HEK293 (cell line): ENCODE measurements at regions not wholly inside any gene's neighbourhood (a gene's known extent, or its start where the extent isn't known, plus 50 kb on each side); places are given as distances from the start of the nearest gene placed in this dataset.

Experiments used
- CTCF ChIA-PET: fragments of 350-600 bp; formaldehyde crosslinking; extraction: SDS; loops from one replicate; lab custom pipeline; 2021; ENCODE audit warnings: antibody characterized with exemption; lab: Yijun Ruan, JAX
- POLR2A ChIA-PET: fragments of 300-600 bp; formaldehyde crosslinking; extraction: SDS; loops from one replicate; lab custom pipeline; 2020; ENCODE audit warnings: antibody characterized with exemption, inconsistent platforms; lab: Yijun Ruan, JAX
- H3K27ac ChIP-seq: fragments of 200-500 bp; sonication (Bioruptor generic); 2 replicates; pipeline ENCODE4 v1.5.1; 2014; ENCODE audit warnings: low read depth, low read length, control low read depth, inconsistent platforms; ENCODE audit errors: extremely low read depth
- H3K36me3 ChIP-seq, 2 experiments: fragments of 200-500 bp in 1 of 2; sonication (Bioruptor generic) in 1 of 2; 1 replicate in 1 of 2; 2 replicates in 1 of 2; pipeline ENCODE4 v1.5.1; 2014 to 2017; ENCODE audit warnings: inconsistent platforms in 2 of 2, low read length in 2 of 2; ENCODE audit not compliant: control insufficient read depth in 2 of 2, insufficient read depth in 1 of 2
- H3K4me1 ChIP-seq: fragments of 200-500 bp; sonication (Bioruptor generic); 2 replicates; pipeline ENCODE4 v1.5.1; 2014; ENCODE audit warnings: mild to moderate bottlenecking, low read length, inconsistent platforms; ENCODE audit not compliant: control insufficient read depth, insufficient read depth
- H3K4me3 ChIP-seq: 2 replicates; pipeline ENCODE4 v1.5.1; 2011; ENCODE audit warnings: low read depth, mild to moderate bottlenecking, control low read depth, low read length, moderate library complexity
- H3K9me3 ChIP-seq: fragments of 200-500 bp; sonication (Bioruptor generic); 2 replicates; pipeline ENCODE4 v1.5.1; 2014; ENCODE audit warnings: low read depth, low read length, inconsistent platforms; ENCODE audit not compliant: control insufficient read depth, insufficient read depth
- KLF1 ChIP-seq: fragments of 450-650 bp; formaldehyde crosslinking; IDR thresholded peaks from 2 replicates; pipeline ENCODE4 v1.5.1; 2016; ENCODE audit warnings: missing biosample characterization, missing genetic modification characterization
- SCRT1 ChIP-seq: fragments of 450-650 bp; formaldehyde crosslinking; IDR thresholded peaks from 2 replicates; pipeline ENCODE4 v1.5.1; 2016; ENCODE audit warnings: missing biosample characterization, missing genetic modification characterization, borderline replicate concordance
- SP2 ChIP-seq: fragments of 450-650 bp; formaldehyde crosslinking; IDR thresholded peaks from 2 replicates; pipeline ENCODE4 v1.5.1; 2016; ENCODE audit warnings: missing biosample characterization, missing genetic modification characterization
- ZBTB11 ChIP-seq: fragments of 450-650 bp; formaldehyde crosslinking; conservative IDR thresholded peaks from 2 replicates; pipeline ENCODE4 v1.5.1; 2016; ENCODE audit warnings: low read depth, missing biosample characterization, missing genetic modification characterization
- ZNF146 ChIP-seq: fragments of 450-650 bp; formaldehyde crosslinking; IDR thresholded peaks from 2 replicates; pipeline ENCODE4 v1.5.1; 2016; ENCODE audit warnings: missing biosample characterization, missing genetic modification characterization
- ZNF175 ChIP-seq: fragments of 450-650 bp; formaldehyde crosslinking; IDR thresholded peaks from 2 replicates; pipeline ENCODE4 v1.5.1; 2016; ENCODE audit warnings: missing biosample characterization, missing genetic modification characterization
- ZNF223 ChIP-seq: fragments of 450-650 bp; formaldehyde crosslinking; IDR thresholded peaks from 2 replicates; pipeline ENCODE4 v1.5.1; 2016; ENCODE audit warnings: missing biosample characterization, missing genetic modification characterization
- ZNF266 ChIP-seq: fragments of 450-650 bp; formaldehyde crosslinking; IDR thresholded peaks from 2 replicates; pipeline ENCODE4 v1.5.1; 2016; ENCODE audit warnings: missing biosample characterization, missing genetic modification characterization, low read depth
- ZNF350 ChIP-seq: fragments of 450-650 bp; formaldehyde crosslinking; IDR thresholded peaks from 2 replicates; pipeline ENCODE4 v1.5.0; 2017; ENCODE audit warnings: missing biosample characterization, mild to moderate bottlenecking, missing genetic modification characterization
- ZNF362 ChIP-seq: fragments of 450-650 bp; formaldehyde crosslinking; IDR thresholded peaks from 2 replicates; pipeline ENCODE4 v1.5.1; 2016; ENCODE audit warnings: missing biosample characterization, missing genetic modification characterization
- ZNF37A ChIP-seq: fragments of 450-650 bp; IDR thresholded peaks from 2 replicates; pipeline ENCODE4 v1.5.1; 2018; ENCODE audit warnings: missing biosample characterization, missing genetic modification characterization
- ZNF394 ChIP-seq: fragments of 450-650 bp; formaldehyde crosslinking; IDR thresholded peaks from 2 replicates; pipeline ENCODE4 v1.5.1; 2016; ENCODE audit warnings: missing biosample characterization, missing genetic modification characterization, mild to moderate bottlenecking, moderate library complexity, borderline replicate concordance
- ZNF473 ChIP-seq: fragments of 450-650 bp; formaldehyde crosslinking; IDR thresholded peaks from 2 replicates; pipeline ENCODE4 v1.5.1; 2017; ENCODE audit warnings: missing biosample characterization, missing genetic modification characterization
- ZNF510 ChIP-seq: fragments of 450-650 bp; formaldehyde crosslinking; IDR thresholded peaks from 2 replicates; pipeline ENCODE4 v1.5.1; 2018; ENCODE audit warnings: mild to moderate bottlenecking, missing genetic modification characterization, missing biosample characterization; ENCODE audit not compliant: insufficient replicate concordance
- ZNF548 ChIP-seq: fragments of 450-650 bp; formaldehyde crosslinking; IDR thresholded peaks from 2 replicates; pipeline ENCODE4 v1.5.1; 2016; ENCODE audit warnings: missing biosample characterization, missing genetic modification characterization
- ZNF610 ChIP-seq: fragments of 450-650 bp; formaldehyde crosslinking; IDR thresholded peaks from 2 replicates; pipeline ENCODE4 v1.5.1; 2016; ENCODE audit warnings: missing biosample characterization, missing genetic modification characterization, borderline replicate concordance
- ZNF664 ChIP-seq: fragments of 450-650 bp; formaldehyde crosslinking; IDR thresholded peaks from 2 replicates; pipeline ENCODE4 v1.5.1; 2016; ENCODE audit warnings: missing biosample characterization, missing genetic modification characterization
- ZNF76 ChIP-seq: fragments of 450-650 bp; formaldehyde crosslinking; IDR thresholded peaks from 2 replicates; pipeline ENCODE4; 2016; ENCODE audit warnings: low read depth, missing biosample characterization, missing genetic modification characterization, borderline replicate concordance
- ZNF791 ChIP-seq: fragments of 450-650 bp; formaldehyde crosslinking; IDR thresholded peaks from 2 replicates; pipeline ENCODE4 v1.5.1; 2016; ENCODE audit warnings: missing biosample characterization, missing genetic modification characterization
- TF ChIP-seq, protein P1 (sequence below): fragments of 450-650 bp; formaldehyde crosslinking; IDR thresholded peaks from 2 replicates; pipeline ENCODE4 v1.5.1; 2016; ENCODE audit warnings: missing biosample characterization, missing genetic modification characterization
- TF ChIP-seq, protein P2 (sequence below): fragments of 450-650 bp; formaldehyde crosslinking; IDR thresholded peaks from 2 replicates; pipeline ENCODE4 v1.5.1; 2016; ENCODE audit warnings: missing biosample characterization, missing genetic modification characterization
- TF ChIP-seq, protein P3 (sequence below): fragments of 450-650 bp; formaldehyde crosslinking; IDR thresholded peaks from 2 replicates; pipeline ENCODE4 v1.5.1; 2016; ENCODE audit warnings: missing biosample characterization, missing genetic modification characterization, borderline replicate concordance

DNA sequence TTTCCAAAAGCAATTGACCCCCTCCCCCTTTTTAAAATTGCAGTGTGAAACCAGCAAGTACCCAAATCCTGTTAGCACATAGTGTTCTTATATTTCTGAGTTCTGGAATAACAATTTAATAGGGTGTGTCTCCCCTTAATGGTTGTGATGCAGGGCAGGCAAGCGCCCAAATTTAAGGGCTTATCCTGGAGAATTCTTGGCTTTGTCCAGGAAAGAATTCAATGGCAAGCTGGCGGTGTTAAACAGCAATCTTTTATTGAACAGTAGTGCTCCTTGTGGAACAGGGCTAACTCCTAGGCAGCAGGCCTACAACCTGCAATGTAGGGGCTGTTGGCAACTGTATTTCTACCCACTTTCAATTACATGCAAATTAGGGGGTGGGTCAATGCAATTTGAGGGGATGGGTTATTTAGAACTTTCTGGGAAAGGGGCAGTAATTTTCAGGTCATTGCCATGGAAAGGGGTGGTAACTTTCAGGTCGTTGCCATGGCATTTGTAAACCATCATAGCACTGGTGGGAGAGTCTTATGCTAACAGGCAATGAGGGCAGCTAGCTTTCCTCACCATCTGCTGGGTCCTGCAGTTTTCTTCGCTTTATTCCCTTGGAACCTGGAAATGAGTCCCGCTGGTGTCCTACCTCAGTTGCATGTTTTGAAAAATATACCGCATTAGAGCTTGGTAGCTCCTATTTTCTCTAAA is 149.0 kb upstream of the KCTD1 start:
- ChIA-PET POLR2A (no interaction called here), CTCF (no interaction called here)
- no peak overlapping the region for H3K4me3 ChIP-seq
- H3K36me3 ChIP-seq, result no peaks in the 10 kb centered on the region
- H3K9me3 ChIP-seq, result no peaks in the 10 kb centered on the region
- H3K4me1 ChIP-seq, result no peaks in the 10 kb centered on the region
- H3K27ac ChIP-seq, result no peak overlapping the region
- TF ChIP-seq ZNF146 (tag by site-specific recombination) (no peak), ZNF266 (tag by site-specific recombination) (no peak), ZNF473 (tag by site-specific recombination) (no peak), ZNF664 (tag by site-specific recombination) (no peak), ZNF223 (tag by site-specific recombination) (no peak), SCRT1 (tag by site-specific recombination) (no peak), ZNF37A (tag by site-specific recombination) (no peak), SP2 (no peak), ZNF394 (tag by site-specific recombination) (no peak), ZNF175 (no peak), ZNF362 (no peak), ZNF610 (tag by site-specific recombination) (no peak), ZNF791 (tag by site-specific recombination) (no peak), ZNF76 (tag by site-specific recombination) (no peak), ZNF350 (tag by site-specific recombination) (no peak)
- TF ChIP-seq, protein P1, sequence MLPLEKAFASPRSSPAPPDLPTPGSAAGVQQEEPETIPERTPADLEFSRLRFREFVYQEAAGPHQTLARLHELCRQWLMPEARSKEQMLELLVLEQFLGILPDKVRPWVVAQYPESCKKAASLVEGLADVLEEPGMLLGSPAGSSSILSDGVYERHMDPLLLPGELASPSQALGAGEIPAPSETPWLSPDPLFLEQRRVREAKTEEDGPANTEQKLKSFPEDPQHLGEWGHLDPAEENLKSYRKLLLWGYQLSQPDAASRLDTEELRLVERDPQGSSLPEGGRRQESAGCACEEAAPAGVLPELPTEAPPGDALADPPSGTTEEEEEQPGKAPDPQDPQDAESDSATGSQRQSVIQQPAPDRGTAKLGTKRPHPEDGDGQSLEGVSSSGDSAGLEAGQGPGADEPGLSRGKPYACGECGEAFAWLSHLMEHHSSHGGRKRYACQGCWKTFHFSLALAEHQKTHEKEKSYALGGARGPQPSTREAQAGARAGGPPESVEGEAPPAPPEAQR, result no peak
- TF ChIP-seq, protein P2, sequence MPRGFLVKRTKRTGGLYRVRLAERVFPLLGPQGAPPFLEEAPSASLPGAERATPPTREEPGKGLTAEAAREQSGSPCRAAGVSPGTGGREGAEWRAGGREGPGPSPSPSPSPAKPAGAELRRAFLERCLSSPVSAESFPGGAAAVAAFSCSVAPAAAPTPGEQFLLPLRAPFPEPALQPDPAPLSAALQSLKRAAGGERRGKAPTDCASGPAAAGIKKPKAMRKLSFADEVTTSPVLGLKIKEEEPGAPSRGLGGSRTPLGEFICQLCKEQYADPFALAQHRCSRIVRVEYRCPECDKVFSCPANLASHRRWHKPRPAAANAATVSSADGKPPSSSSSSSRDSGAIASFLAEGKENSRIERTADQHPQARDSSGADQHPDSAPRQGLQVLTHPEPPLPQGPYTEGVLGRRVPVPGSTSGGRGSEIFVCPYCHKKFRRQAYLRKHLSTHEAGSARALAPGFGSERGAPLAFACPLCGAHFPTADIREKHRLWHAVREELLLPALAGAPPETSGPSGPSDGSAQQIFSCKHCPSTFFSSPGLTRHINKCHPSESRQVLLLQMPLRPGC (tag by site-specific recombination), result no peak

DNA sequence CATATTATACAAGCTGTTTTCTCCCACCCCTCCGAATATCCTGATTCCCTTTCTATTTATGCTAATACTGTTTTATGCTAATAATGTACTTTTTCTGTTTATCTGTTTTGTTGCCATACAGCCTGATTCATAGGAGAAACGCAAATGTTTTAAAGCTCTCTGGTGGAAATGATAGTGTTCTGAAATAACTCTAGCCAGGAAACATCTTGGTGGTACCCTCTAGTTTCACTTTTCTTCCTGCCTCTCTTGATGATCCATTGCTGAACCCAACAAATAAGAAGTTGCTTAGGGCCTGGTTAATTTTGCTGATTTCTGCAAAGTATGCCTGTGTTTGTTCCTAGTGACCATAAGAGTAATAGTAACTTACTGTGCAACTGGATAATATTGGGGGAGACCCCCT is 148.4 kb upstream of the KCTD1 start:
- Histone ChIP-seq H3K9me3 (no peaks in the 10 kb centered on the region), H3K4me1 (no peaks in the 10 kb centered on the region), H3K36me3 (no peaks in the 10 kb centered on the region), H3K27ac (no peak overlapping the region), H3K4me3 (no peak overlapping the region)
- TF ChIP-seq, protein P3, sequence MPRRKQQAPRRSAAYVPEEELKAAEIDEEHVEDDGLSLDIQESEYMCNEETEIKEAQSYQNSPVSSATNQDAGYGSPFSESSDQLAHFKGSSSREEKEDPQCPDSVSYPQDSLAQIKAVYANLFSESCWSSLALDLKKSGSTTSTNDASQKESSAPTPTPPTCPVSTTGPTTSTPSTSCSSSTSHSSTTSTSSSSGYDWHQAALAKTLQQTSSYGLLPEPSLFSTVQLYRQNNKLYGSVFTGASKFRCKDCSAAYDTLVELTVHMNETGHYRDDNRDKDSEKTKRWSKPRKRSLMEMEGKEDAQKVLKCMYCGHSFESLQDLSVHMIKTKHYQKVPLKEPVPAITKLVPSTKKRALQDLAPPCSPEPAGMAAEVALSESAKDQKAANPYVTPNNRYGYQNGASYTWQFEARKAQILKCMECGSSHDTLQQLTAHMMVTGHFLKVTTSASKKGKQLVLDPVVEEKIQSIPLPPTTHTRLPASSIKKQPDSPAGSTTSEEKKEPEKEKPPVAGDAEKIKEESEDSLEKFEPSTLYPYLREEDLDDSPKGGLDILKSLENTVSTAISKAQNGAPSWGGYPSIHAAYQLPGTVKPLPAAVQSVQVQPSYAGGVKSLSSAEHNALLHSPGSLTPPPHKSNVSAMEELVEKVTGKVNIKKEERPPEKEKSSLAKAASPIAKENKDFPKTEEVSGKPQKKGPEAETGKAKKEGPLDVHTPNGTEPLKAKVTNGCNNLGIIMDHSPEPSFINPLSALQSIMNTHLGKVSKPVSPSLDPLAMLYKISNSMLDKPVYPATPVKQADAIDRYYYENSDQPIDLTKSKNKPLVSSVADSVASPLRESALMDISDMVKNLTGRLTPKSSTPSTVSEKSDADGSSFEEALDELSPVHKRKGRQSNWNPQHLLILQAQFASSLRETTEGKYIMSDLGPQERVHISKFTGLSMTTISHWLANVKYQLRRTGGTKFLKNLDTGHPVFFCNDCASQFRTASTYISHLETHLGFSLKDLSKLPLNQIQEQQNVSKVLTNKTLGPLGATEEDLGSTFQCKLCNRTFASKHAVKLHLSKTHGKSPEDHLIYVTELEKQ (tag by site-specific recombination), result no peak
- no peak for TF ChIP-seq ZBTB11 (tag by site-specific recombination)
- TF ChIP-seq KLF1 (tag by site-specific recombination), result no peak
- TF ChIP-seq ZNF510 (tag by site-specific recombination), result peak; percentile 48
- TF ChIP-seq ZNF548, result no peak
- POLR2A ChIA-PET, result no interaction called here
- CTCF ChIA-PET, result no interaction called here
